ENCODE measurements at regions not wholly inside any gene's neighbourhood (a gene's known extent, or its start where the extent isn't known, plus 50 kb on each side); places are given as distances from the start of the nearest gene placed in this dataset.
"Not testable (repeated sequence)": the region's sequence is repeated elsewhere in the genome, so short reads cannot be mapped to it uniquely, and the experiment has no call there.

DNA sequence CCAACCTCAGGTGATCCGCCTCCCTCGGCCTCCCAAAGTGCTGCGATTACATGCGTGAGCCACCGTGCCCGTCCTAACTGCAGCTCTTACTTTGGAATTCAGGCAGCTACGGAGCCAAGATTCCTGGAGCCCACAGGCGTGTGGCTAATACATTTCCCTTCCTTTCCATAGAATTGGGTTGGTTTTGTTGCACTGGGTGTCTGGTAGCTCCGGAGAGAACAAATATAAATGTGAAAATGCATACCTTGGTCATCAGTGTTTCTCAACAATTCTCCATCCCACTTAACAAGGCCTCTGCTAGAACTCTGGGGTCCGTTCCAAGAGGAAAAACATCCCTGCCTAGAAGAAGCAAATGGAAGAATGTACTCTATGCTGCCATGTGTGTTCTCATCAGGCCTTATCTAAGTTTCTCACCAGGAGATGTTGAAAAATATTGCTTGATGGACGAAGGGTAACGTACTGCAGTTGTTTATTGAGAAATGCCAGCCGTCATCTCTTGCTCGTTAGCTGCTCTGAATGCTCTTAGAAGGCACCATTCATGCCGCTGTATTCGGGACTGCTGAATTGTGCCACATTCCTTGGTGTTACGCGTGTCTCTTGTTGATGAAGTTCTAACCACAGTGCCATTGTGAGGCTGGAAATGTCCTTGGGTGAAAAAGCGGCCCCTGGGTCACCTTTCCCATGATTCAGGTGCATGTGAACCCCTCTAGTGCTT lies 50.5 kb upstream of the CD99 start:
- no peak overlapping the region for H3K4me3 ChIP-seq (ENCODE audit: low read depth, low read length)
- no peak for DNase-seq (ENCODE audit: low read depth)
- TF ChIP-seq, protein P1, sequence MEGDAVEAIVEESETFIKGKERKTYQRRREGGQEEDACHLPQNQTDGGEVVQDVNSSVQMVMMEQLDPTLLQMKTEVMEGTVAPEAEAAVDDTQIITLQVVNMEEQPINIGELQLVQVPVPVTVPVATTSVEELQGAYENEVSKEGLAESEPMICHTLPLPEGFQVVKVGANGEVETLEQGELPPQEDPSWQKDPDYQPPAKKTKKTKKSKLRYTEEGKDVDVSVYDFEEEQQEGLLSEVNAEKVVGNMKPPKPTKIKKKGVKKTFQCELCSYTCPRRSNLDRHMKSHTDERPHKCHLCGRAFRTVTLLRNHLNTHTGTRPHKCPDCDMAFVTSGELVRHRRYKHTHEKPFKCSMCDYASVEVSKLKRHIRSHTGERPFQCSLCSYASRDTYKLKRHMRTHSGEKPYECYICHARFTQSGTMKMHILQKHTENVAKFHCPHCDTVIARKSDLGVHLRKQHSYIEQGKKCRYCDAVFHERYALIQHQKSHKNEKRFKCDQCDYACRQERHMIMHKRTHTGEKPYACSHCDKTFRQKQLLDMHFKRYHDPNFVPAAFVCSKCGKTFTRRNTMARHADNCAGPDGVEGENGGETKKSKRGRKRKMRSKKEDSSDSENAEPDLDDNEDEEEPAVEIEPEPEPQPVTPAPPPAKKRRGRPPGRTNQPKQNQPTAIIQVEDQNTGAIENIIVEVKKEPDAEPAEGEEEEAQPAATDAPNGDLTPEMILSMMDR (conservative IDR thresholded peaks at IDR 0.05; ENCODE audit: low read depth, low read length): no peak

GRCh38 chrX:2638279-2638678 lies 52.8 kb upstream of the CD99 start:
- TF ChIP-seq, protein P1 (conservative IDR thresholded peaks at IDR 0.05; ENCODE audit: low read depth, low read length): no peak
- no peak for DNase-seq (ENCODE audit: low read depth)
- no peak overlapping the region for H3K4me3 ChIP-seq (ENCODE audit: low read depth, low read length)

GRCh38 chrX:2635342-2635741 lies 55.8 kb upstream of the CD99 start:
- no peak overlapping the region for H3K4me3 ChIP-seq (ENCODE audit: low read depth, low read length)
- DNase-seq (ENCODE audit: low read depth): no peak
- TF ChIP-seq, protein P1 (conservative IDR thresholded peaks at IDR 0.05; ENCODE audit: low read depth, low read length): no peak

DNA sequence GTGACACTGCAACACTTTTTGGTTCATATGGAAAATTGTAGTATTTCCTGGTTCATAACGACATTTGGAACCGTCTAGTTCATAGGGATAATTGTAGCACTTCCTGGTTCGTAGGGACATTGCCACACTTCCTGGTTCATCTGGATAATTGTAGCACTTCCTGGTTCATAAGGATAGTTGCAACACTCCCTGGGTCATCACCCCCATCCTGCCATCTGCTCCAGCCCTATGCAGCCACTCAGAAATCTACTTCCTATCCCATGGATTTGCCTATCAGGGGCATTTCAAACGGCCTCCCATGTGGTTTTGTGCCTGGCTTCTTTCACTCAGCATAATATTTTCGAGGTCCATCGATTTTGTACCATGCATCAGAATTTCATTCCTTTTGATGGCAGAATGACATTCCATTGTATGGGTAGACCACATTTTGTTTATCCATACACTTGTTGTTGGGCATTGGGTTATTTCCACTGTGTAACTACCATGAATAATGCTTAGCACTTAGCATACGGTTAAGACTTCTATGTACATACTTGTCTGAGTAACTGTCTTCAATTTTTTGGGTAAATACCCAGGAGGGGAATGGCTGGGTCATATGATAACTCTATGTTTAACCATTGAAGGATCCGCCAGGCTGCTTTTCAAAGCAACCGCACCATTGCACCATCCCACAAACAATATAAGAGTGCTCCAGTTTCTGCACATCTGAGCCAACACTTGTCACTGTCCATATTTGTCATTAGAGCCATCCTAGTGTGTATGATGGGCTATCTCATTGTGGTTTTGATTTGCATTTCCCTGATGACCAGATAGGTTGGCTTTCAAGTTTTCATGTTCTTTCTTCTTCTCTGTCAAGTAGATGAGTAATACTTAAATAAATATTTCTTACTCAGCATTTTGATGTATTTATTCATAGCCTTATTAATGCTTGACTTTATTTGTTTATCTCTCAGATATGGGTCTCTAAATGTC lies 58.3 kb upstream of the CD99 start:
- no peak overlapping the region for H3K4me3 ChIP-seq (ENCODE audit: low read depth, low read length)
- TF ChIP-seq, protein P1 (conservative IDR thresholded peaks at IDR 0.05; ENCODE audit: low read depth, low read length): no peak
- no peak for DNase-seq (ENCODE audit: low read depth)

GRCh38 chrX:2631743-2632532 lies 59.2 kb upstream of the CD99 start:
- DNase-seq (ENCODE audit: low read depth): no peak

GRCh38 chrX:2630935-2631742 lies 60.0 kb upstream of the CD99 start:
- not testable (repeated sequence) for DNase-seq (ENCODE audit: low read depth); H3K4me3 ChIP-seq (ENCODE audit: low read depth, low read length)

More at GRCh38 chrX:2631743-2632532, 59.2 kb upstream of the CD99 start:
- no peak overlapping the region for H3K4me3 ChIP-seq (ENCODE audit: low read depth, low read length)
- TF ChIP-seq, protein P1 (conservative IDR thresholded peaks at IDR 0.05; ENCODE audit: low read depth, low read length): no peak

DNA sequence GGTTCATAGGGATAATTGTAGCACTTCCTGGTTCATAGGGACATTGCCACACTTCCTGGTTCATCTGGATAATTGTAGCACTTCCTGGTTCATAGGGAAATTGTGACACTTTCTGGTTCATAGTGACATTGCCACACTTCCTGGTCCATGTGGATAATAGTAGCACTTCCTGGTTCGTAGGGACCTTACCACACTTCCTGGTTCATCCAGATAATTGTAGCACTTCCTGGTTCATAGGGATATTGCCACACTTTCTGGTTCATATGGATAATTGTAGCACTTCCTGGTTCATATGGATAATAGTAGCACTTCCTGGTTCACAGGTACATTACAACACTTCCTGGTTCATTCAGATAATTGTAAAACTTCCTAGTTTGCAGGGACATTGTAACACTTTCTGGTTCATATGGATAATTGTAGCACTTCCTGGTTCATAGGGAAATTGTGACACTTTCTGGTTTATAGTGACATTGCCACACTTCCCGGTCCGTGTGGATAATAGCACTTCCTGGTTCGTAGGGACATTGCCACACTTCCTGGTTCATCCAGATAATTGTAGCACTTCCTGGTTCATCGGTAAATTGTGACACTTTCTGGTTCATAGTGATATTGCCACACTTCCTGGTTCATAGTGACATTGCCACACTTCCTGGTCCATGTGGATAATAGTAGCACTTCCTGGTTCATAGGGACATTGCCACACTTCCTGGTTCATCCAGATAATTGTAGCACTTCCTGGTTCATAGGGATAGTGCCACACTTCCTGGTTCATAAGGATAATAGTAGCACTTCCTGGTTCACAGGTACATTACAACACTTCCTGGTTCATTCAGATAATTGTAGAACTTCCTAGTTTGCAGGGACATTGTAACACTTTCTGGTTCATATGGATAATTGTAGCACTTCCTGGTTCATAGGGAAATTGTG lies 60.8 kb upstream of the CD99 start:
- not testable (repeated sequence) for DNase-seq (ENCODE audit: low read depth); H3K4me3 ChIP-seq (ENCODE audit: low read depth, low read length)

Data from epithelial cell of proximal tubule (primary cell).